IMR-90 (cell line): ENCODE measurements at regions not wholly inside any gene's neighbourhood (a gene's known extent, or its start where the extent isn't known, plus 50 kb on each side); places are given as distances from the start of the nearest gene placed in this dataset.

ENCODE experiments used
- CEBPB ChIP-seq: IDR thresholded peaks from 2 replicates; pipeline ENCODE4 v1.6.1; 2012; ENCODE audit warnings: low read depth, low read length, improper control_type of control experiment
- MAZ ChIP-seq: IDR thresholded peaks from 2 replicates; pipeline ENCODE4 v1.6.1; 2012; ENCODE audit warnings: low read depth, mild to moderate bottlenecking, low read length, improper control_type of control experiment, moderate library complexity, borderline replicate concordance
- MXI1 ChIP-seq: IDR thresholded peaks from 2 replicates; pipeline ENCODE4 v1.6.1; 2012; ENCODE audit warnings: low read depth, mild to moderate bottlenecking, low read length, moderate library complexity, borderline replicate concordance
- NFE2L2 ChIP-seq: fragments of 150-350 bp; IDR thresholded peaks from 2 replicates; pipeline ENCODE4 v1.6.1; 2016; ENCODE audit warnings: low read depth, mild to moderate bottlenecking, low read length
- POLR2A ChIP-seq: IDR thresholded peaks from 2 replicates; pipeline ENCODE4 v1.6.1; 2012; ENCODE audit warnings: mild to moderate bottlenecking, low read depth, low read length
- RAD21 ChIP-seq: IDR thresholded peaks from 2 replicates; pipeline ENCODE4 v1.6.1; 2012; ENCODE audit warnings: low read length, improper control_type of control experiment
- SMC3 ChIP-seq: fragments of 150-350 bp; IDR thresholded peaks from 2 replicates; pipeline ENCODE4 v1.6.1; 2016; ENCODE audit warnings: low read depth, mild to moderate bottlenecking, antibody characterized with exemption, low read length, moderate library complexity
- TF ChIP-seq, protein P1 (sequence below): conservative IDR thresholded peaks from 2 replicates; pipeline ENCODE4 v1.5.1; 2012; ENCODE audit warnings: mild to moderate bottlenecking, low read depth, low read length, improper control_type of control experiment

DNA sequence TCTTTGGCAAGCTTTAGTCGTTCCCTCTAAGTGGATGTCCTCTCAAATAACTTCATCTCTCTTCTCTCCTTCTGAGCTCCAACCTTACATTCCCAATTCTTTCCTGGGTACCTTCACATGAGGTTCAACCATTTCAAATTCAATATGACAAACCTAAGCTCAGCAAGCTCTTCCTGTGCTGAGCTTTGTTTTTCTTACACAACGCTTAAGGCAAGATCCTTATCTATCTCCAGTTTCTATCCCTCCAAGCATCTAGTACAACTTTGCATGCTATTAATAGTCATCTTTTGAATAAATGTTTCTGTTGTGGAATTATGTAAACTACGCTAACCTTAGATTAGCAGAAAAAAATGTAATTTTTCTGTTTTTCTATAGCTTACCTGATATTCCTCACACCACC lies 63.7 kb upstream of the IFNG-AS1 start:
- TF ChIP-seq, protein P1, sequence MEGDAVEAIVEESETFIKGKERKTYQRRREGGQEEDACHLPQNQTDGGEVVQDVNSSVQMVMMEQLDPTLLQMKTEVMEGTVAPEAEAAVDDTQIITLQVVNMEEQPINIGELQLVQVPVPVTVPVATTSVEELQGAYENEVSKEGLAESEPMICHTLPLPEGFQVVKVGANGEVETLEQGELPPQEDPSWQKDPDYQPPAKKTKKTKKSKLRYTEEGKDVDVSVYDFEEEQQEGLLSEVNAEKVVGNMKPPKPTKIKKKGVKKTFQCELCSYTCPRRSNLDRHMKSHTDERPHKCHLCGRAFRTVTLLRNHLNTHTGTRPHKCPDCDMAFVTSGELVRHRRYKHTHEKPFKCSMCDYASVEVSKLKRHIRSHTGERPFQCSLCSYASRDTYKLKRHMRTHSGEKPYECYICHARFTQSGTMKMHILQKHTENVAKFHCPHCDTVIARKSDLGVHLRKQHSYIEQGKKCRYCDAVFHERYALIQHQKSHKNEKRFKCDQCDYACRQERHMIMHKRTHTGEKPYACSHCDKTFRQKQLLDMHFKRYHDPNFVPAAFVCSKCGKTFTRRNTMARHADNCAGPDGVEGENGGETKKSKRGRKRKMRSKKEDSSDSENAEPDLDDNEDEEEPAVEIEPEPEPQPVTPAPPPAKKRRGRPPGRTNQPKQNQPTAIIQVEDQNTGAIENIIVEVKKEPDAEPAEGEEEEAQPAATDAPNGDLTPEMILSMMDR = no peak
- no peak for TF ChIP-seq POLR2A
- no peak for TF ChIP-seq CEBPB
- no peak for TF ChIP-seq SMC3
- TF ChIP-seq MXI1 = no peak
- no peak for TF ChIP-seq MAZ
- TF ChIP-seq NFE2L2 = no peak
- no peak for TF ChIP-seq RAD21
